Stomach (tissue), 8 donors: ENCODE measurements at regions not wholly inside any gene's neighbourhood (a gene's known extent, or its start where the extent isn't known, plus 50 kb on each side); places are given as distances from the start of the nearest gene placed in this dataset.

ENCODE experiments used
- DNase-seq, 2 donors: peaks; one replicate each; pipeline versions ENCODE4 v3.0.0 to v3.0.0-alpha.2; 2013 to 2019
- H3K27ac ChIP-seq, 5 donors: fragments of 200-600 bp in 4 of 5; sonication (generic) in 4 of 5; one replicate each; pipeline ENCODE4 v1.5.1; 2013 to 2019; ENCODE audit warnings: mild to moderate bottlenecking in 1 of 5, moderate library complexity in 1 of 5
- H3K27me3 ChIP-seq, 3 donors: fragments of 200-600 bp; sonication (generic); one replicate each; pipeline ENCODE4 v1.5.1; 2017 to 2019; ENCODE audit warnings: mixed run types in 1 of 3
- H3K36me3 ChIP-seq, 4 donors: fragments of 200-600 bp; sonication (generic); 1 replicate in 3 of 4; 2 replicates in 1 of 4; pipeline ENCODE4 v1.5.1; 2016 to 2019
- H3K4me1 ChIP-seq, 4 donors: fragments of 200-600 bp; sonication (generic); one replicate each; pipeline ENCODE4 v1.5.1; 2016 to 2019
- H3K4me3 ChIP-seq, 4 donors: fragments of 200-600 bp; sonication (generic) in 3 of 4; one replicate each; pipeline ENCODE4 v1.5.1; 2016 to 2019; ENCODE audit warnings: mild to moderate bottlenecking in 1 of 4
- H3K9me3 ChIP-seq, 4 donors: fragments of 200-600 bp; sonication (generic); one replicate each; pipeline ENCODE4 v1.5.1; 2016 to 2019
- CTCF ChIP-seq, 7 experiments: fragments of 450-650 bp in 4 of 7; fragments of 200-600 bp in 3 of 7; sonication (generic) in 3 of 7; IDR thresholded peaks; one replicate each; pipeline ENCODE4 v1.5.1; 2016 to 2019; ENCODE audit warnings: antibody characterized with exemption in 7 of 7, control low read depth in 2 of 7, mild to moderate bottlenecking in 1 of 7
- EP300 ChIP-seq: sonication (generic); formaldehyde crosslinking; IDR thresholded peaks from one replicate; pipeline ENCODE4 v1.6.1; 2017; ENCODE audit warnings: antibody characterized with exemption
- POLR2A ChIP-seq, 4 donors: fragments of 450-650 bp; IDR thresholded peaks; one replicate each; pipeline ENCODE4 v1.6.1; 2016; ENCODE audit warnings: antibody characterized with exemption in 4 of 4, control low read depth in 2 of 4, mild to moderate bottlenecking in 1 of 4, moderate library complexity in 1 of 4
- POLR2AphosphoS5 ChIP-seq, 3 donors: sonication (generic); formaldehyde crosslinking; IDR thresholded peaks; one replicate each; pipeline ENCODE4 v1.6.1; 2016; ENCODE audit warnings: antibody characterized with exemption in 3 of 3
- WGBS, 5 donors: extraction: QIAGEN DNeasy Blood & Tissue Kit in 3 of 5; methylation state at CpG; one replicate each; pipeline versions ENCODE4 v1.1.5 to v1.1.7; 2013 to 2018; 5-methylcytosine and 5-hydroxymethylcytosine counted together
- intact Hi-C: fragments of 100-400 bp; cut with DNase I; formaldehyde crosslinking; loops from one replicate; pipeline ENCODE4 v1.15.1; 2023; ENCODE audit warnings: low total_unique reads
- small RNA-seq, 4 donors: library from RNA; depleted of rRNA; stranded (forward); fragments of <200 nt; gene quantifications; one replicate each; pipeline ENCODE3, GENCODE V24; 2016
- donor health status: healthy with polysubstance abuse.
- donor health status: Bipolar disorder and iron deficiency.
- donor health status: healthy.

GRCh38 chrX:10103023-10103422 lies 53.8 kb upstream of the CLCN4 start:
- H3K4me1 ChIP-seq, result peaks cover 0 to 36% (median 16%) of the 10 kb centered on the region in 4 donors
- peaks cover 0 to 8% (median 3%) of the 10 kb centered on the region in 4 donors for H3K36me3 ChIP-seq
- no peaks in the 10 kb centered on the region for H3K27me3 ChIP-seq
- no peak for DNase-seq
- H3K4me3 ChIP-seq, result no peak overlapping the region
- peak overlapping the region in 1 of 5 donors; percentile 78 for H3K27ac ChIP-seq
- WGBS, 5 donors, result 79 to 97% (median 89%) methylated on average over 8 of the region's 8 CpGs
- H3K9me3 ChIP-seq, result no peaks in the 10 kb centered on the region
- TF ChIP-seq CTCF (IDR thresholded peaks at IDR 0.05), result no peak
- TF ChIP-seq POLR2A (IDR thresholded peaks at IDR 0.05), result no peak
- TF ChIP-seq EP300, result no peak
- TF ChIP-seq POLR2AphosphoS5 (IDR thresholded peaks at IDR 0.05), result no peak
- intact Hi-C loops, result no loop called here

- DNase-seq, result peak in 1 of 2 donors; percentile 76
- WGBS, 5 donors, result 81 to 84% (median 82%) methylated on average over 10 of the region's 10 CpGs
- intact Hi-C loops, result no loop called here
- Histone ChIP-seq H3K4me1 (peaks cover 0 to 43% (median 21%) of the 10 kb centered on the region in 4 donors), H3K27ac (peak overlapping the region in 4 of 5 donors; percentile 64 to 78 (median 66)), H3K9me3 (no peaks in the 10 kb centered on the region), H3K36me3 (peaks cover 0 to 8% (median 4%) of the 10 kb centered on the region in 4 donors), H3K4me3 (no peak overlapping the region), H3K27me3 (no peaks in the 10 kb centered on the region)
- no peak for TF ChIP-seq POLR2A (IDR thresholded peaks at IDR 0.05)
- peak in 2 of 3 donors; percentile 8 to 45 for TF ChIP-seq POLR2AphosphoS5 (IDR thresholded peaks at IDR 0.05)
- peak; percentile 58 for TF ChIP-seq EP300
- no peak for TF ChIP-seq CTCF (IDR thresholded peaks at IDR 0.05)
These were observed 51.7 kb upstream of the CLCN4 start for GRCh38 chrX:10104958-10105658.

GRCh38 chrX:10106806-10107205 lies 50.0 kb upstream of the CLCN4 start:
- Histone ChIP-seq H3K4me3 (no peak overlapping the region), H3K27ac (peak overlapping the region in 4 of 5 donors; percentile 39 to 78 (median 46)), H3K36me3 (peaks cover 0 to 7% (median 3%) of the 10 kb centered on the region in 4 donors), H3K9me3 (no peaks in the 10 kb centered on the region), H3K27me3 (no peaks in the 10 kb centered on the region), H3K4me1 (peaks cover 4 to 53% (median 26%) of the 10 kb centered on the region in 4 donors)
- TF ChIP-seq POLR2A (IDR thresholded peaks at IDR 0.05), result no peak
- no peak for TF ChIP-seq EP300
- no peak for TF ChIP-seq CTCF (IDR thresholded peaks at IDR 0.05)
- TF ChIP-seq POLR2AphosphoS5 (IDR thresholded peaks at IDR 0.05), result no peak
- 69 to 73% (median 71%) methylated on average over 10 of the region's 10 CpGs for WGBS, 5 donors
- peak in 1 of 2 donors; percentile 43 for DNase-seq
- intact Hi-C loops, result no loop called here

Small RNAs in the stretch of these regions (small RNA-seq; reads per million reads assigned to genes)
- gene RF00019, result 0 reads per million in 4 donors
